ENCODE measurements at regions not wholly inside any gene's neighbourhood (a gene's known extent, or its start where the extent isn't known, plus 50 kb on each side); places are given as distances from the start of the nearest gene placed in this dataset.
A peak's percentile ranks its signal among the peaks of the same experiment; 100 is the strongest.
"Not testable (repeated sequence)": the region's sequence is repeated elsewhere in the genome, so short reads cannot be mapped to it uniquely, and the experiment has no call there.

GRCh38 chr12:119931402-119931801 lies 54.3 kb upstream of the CIT start:
- no peak for DNase-seq

- no peak for DNase-seq
Observed at GRCh38 chr12:119932921-119933320, 55.8 kb upstream of the CIT start.

- not testable (repeated sequence) for DNase-seq
Observed at GRCh38 chr12:119934780-119935179, 54.3 kb upstream of the BICDL1 start.

- DNase-seq = no peak
Observed at GRCh38 chr12:119936705-119937311, 52.2 kb upstream of the BICDL1 start.

GRCh38 chr12:119938049-119938667 lies 50.9 kb upstream of the BICDL1 start:
- DNase-seq = peak; percentile 74 to 77
